Progenitor cell of endocrine pancreas (in vitro differentiated cells): ENCODE measurements at regions not wholly inside any gene's neighbourhood (a gene's known extent, or its start where the extent isn't known, plus 50 kb on each side); places are given as distances from the start of the nearest gene placed in this dataset.

Experiments used
- DNase-seq: peaks from one replicate; pipeline ENCODE4 v3.0.0; 2021; ENCODE audit warnings: low spot score; ENCODE audit not compliant: unreplicated experiment
- H3K27ac Mint-ChIP-seq: 2 replicates; pipeline ENCODE4 v1.8.0; 2021; ENCODE audit warnings: mild to moderate bottlenecking, moderate library complexity, mixed read lengths
- H3K27me3 Mint-ChIP-seq: 2 replicates; pipeline ENCODE4 v1.8.0; 2021; ENCODE audit warnings: mixed read lengths
- H3K36me3 Mint-ChIP-seq: 2 replicates; pipeline ENCODE4 v1.8.0; 2022; ENCODE audit warnings: mixed read lengths; ENCODE audit not compliant: insufficient read depth
- H3K4me1 Mint-ChIP-seq: 2 replicates; pipeline ENCODE4 v1.8.0; 2021; ENCODE audit warnings: low read depth, mixed read lengths
- H3K4me3 Mint-ChIP-seq: 2 replicates; pipeline ENCODE4 v1.8.0; 2021; ENCODE audit warnings: low read depth, mild to moderate bottlenecking, moderate library complexity, mixed read lengths
- H3K9me3 Mint-ChIP-seq: 2 replicates; pipeline ENCODE4 v1.8.0; 2021; ENCODE audit warnings: low read depth, mixed read lengths
- TF ChIP-seq, protein P1 (sequence below): fragments of 200-600 bp; sonication (generic); IDR thresholded peaks from one replicate; pipeline ENCODE4 v1.5.0; 2021; ENCODE audit warnings: antibody characterized with exemption, mild to moderate bottlenecking; ENCODE audit not compliant: unreplicated experiment

DNA sequence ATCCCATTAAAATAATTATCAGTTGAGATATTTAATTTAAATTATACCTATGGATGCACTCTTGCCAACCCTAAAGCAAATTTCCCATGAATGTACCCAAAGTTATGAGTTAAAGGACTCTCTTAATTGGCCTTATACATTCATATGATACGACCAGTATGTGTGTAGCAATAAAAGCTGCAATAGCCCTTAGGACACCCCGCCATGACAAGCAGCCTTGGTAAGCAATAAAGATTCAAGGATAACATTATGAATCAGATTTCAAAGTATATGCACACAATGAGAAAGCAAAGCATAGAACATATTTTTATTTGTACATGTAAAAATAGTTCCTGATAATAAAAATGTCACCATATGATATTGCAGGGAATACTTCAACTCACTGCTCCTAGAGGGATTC lies 1699.3 kb upstream of the CDH9 start:
- no peak for DNase-seq
- Mint-ChIP-seq H3K36me3 (no peaks in the 10 kb centered on the region), H3K4me3 (no peak overlapping the region), H3K27ac (no peak overlapping the region), H3K27me3 (no peaks in the 10 kb centered on the region), H3K4me1 (no peaks in the 10 kb centered on the region), H3K9me3 (no peaks in the 10 kb centered on the region)
- TF ChIP-seq, protein P1, sequence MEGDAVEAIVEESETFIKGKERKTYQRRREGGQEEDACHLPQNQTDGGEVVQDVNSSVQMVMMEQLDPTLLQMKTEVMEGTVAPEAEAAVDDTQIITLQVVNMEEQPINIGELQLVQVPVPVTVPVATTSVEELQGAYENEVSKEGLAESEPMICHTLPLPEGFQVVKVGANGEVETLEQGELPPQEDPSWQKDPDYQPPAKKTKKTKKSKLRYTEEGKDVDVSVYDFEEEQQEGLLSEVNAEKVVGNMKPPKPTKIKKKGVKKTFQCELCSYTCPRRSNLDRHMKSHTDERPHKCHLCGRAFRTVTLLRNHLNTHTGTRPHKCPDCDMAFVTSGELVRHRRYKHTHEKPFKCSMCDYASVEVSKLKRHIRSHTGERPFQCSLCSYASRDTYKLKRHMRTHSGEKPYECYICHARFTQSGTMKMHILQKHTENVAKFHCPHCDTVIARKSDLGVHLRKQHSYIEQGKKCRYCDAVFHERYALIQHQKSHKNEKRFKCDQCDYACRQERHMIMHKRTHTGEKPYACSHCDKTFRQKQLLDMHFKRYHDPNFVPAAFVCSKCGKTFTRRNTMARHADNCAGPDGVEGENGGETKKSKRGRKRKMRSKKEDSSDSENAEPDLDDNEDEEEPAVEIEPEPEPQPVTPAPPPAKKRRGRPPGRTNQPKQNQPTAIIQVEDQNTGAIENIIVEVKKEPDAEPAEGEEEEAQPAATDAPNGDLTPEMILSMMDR: no peak

DNA sequence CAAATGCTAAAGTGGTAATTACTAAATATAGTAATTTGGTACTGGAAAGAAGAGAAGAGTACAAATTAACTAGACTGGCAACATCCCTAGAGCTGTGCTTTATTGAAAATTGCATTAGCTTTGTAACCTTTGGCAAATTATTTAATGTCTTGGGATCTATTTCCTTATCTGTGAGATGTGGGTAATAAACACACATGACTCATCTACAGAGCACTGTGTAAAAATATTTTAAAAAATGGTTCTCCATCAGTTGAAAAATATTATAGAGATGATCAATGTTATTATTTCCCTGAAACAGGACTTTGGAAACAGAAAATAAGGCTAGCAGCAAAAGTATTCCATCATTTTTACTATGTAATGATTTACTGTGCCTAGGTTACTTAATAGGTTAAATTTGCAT lies 1698.8 kb upstream of the CDH9 start:
- TF ChIP-seq, protein P1: no peak
- no peak for DNase-seq
- H3K27ac Mint-ChIP-seq: no peak overlapping the region
- no peaks in the 10 kb centered on the region for H3K27me3 Mint-ChIP-seq
- H3K4me3 Mint-ChIP-seq: no peak overlapping the region
- H3K9me3 Mint-ChIP-seq: no peaks in the 10 kb centered on the region
- H3K4me1 Mint-ChIP-seq: no peaks in the 10 kb centered on the region
- no peaks in the 10 kb centered on the region for H3K36me3 Mint-ChIP-seq

DNA sequence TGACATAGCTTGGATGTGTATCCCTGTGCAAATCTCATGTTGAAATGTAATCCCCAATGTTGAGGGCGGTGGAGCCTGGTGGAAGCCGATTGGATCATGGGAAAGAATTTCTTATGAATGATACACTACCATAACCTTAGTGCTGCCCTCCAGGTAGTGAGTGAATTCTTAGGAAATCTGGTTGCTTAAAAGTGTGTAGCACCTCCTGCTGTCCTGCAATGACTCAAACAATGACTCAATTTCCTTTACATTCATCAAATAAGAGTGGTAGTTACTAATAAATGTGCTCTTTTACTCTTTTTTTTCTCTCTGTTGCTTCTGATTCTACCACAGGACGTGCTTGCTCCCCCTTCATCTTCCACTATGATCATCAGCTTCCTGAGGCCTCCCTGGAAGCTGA lies 1696.0 kb upstream of the CDH9 start:
- Mint-ChIP-seq H3K27ac (no peak overlapping the region), H3K9me3 (peaks cover 4% of the 10 kb centered on the region), H3K36me3 (no peaks in the 10 kb centered on the region), H3K4me3 (no peak overlapping the region), H3K27me3 (no peaks in the 10 kb centered on the region), H3K4me1 (no peaks in the 10 kb centered on the region)
- TF ChIP-seq, protein P1: no peak
- DNase-seq: no peak

DNA sequence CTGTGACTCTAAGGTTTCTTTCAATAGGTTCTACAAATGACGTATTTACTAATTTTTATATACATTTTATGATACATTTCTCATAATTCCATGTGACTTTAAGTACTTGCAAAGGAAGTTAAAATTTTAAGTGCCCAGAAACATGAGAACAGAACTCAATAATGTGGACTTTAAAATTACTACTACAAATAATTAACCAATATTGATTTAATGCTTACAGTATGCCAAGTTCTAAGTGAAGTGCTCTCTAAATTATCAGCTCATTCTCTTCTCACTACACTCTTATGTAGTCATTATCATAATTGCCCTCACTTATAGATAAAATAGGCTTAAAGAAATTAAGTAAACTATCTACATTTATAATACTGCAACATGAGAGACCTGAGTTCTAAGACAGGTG lies 1690.7 kb upstream of the CDH9 start:
- no peak for DNase-seq
- Mint-ChIP-seq H3K9me3 (peaks cover 4% of the 10 kb centered on the region), H3K4me3 (no peak overlapping the region), H3K27me3 (no peaks in the 10 kb centered on the region), H3K4me1 (peaks cover 2% of the 10 kb centered on the region), H3K36me3 (no peaks in the 10 kb centered on the region), H3K27ac (no peak overlapping the region)
- TF ChIP-seq, protein P1: no peak

DNA sequence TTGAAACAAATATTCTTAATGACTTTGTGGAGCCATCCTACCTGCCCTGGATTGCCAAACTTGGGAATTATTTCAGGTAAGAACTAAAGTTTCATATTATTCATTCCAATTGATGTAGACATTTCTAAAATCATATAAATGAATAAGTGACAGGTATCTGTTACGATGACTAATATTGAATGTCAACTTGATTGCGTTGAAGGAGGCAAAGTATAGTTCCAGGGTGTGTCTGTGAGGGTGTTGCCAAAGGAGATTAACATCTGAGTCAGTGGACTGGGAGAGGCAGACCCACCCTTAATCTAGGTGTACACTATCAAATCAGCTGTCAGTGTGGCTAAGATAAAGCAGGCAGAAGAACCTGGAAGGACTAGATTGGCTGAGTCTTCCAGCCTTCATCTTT lies 1688.4 kb upstream of the CDH9 start:
- Mint-ChIP-seq H3K4me3 (no peak overlapping the region), H3K9me3 (peaks cover 4% of the 10 kb centered on the region), H3K27ac (no peak overlapping the region), H3K36me3 (no peaks in the 10 kb centered on the region), H3K27me3 (no peaks in the 10 kb centered on the region), H3K4me1 (peaks cover 2% of the 10 kb centered on the region)
- DNase-seq: no peak
- TF ChIP-seq, protein P1: no peak
